PC-3 (cell line): ENCODE measurements at regions not wholly inside any gene's neighbourhood (a gene's known extent, or its start where the extent isn't known, plus 50 kb on each side); places are given as distances from the start of the nearest gene placed in this dataset.

Experiments used
- ATAC-seq: fragments of 200-7000 bp; cut with Tn5 transposase; 2 replicates; pipeline ENCODE4 v1.9.1; 2020; ENCODE audit warnings: mild to moderate bottlenecking, moderate library complexity
- BruUV-seq: library from RNA; stranded (reverse); fragments of 400-500 nt; replicated peaks from 2 replicates; lab custom pipeline; 2021; lab: Mats Ljungman, UMichigan
- CTCF ChIA-PET: fragments of 300-600 bp; sonication (Branson Sonifier 250); formaldehyde crosslinking; loops from one replicate; lab custom pipeline; 2022; ENCODE audit warnings: antibody characterized with exemption; lab: Charles Lee
- POLR2A ChIA-PET: fragments of 300-600 bp; sonication (Branson Sonifier 250); formaldehyde crosslinking; loops from one replicate; lab custom pipeline; 2022; ENCODE audit warnings: antibody characterized with exemption; ENCODE audit not compliant: unreplicated experiment; lab: Charles Lee
- DNase-seq: peaks from one replicate; pipeline ENCODE4 v3.0.0-alpha.2; 2015
- H2AFZ ChIP-seq: fragments of 300-600 bp; sonication (generic); 2 replicates; pipeline ENCODE4 v1.6.0; 2016; ENCODE audit warnings: antibody characterized with exemption, low read length
- H3F3A ChIP-seq: fragments of 300-600 bp; sonication (generic); one replicate; pipeline ENCODE4 v1.6.0; 2017; ENCODE audit warnings: antibody characterized with exemption, low read length, control low read depth, mild to moderate bottlenecking; ENCODE audit not compliant: unreplicated experiment
- H3K27ac ChIP-seq: fragments of 300-600 bp; sonication (generic); 2 replicates; pipeline ENCODE4 v1.5.1; 2016; ENCODE audit warnings: mild to moderate bottlenecking, low read length
- H3K27me3 ChIP-seq: fragments of 300-600 bp; sonication (generic); 2 replicates; pipeline ENCODE4 v1.6.1; 2016; ENCODE audit warnings: low read length, mixed read lengths
- H3K36me3 ChIP-seq: fragments of 300-600 bp; sonication (generic); 2 replicates; pipeline ENCODE4 v1.6.1; 2016; ENCODE audit warnings: low read depth, mixed run types, low read length, mixed read lengths
- H3K4me1 ChIP-seq: fragments of 300-600 bp; sonication (generic); 2 replicates; pipeline ENCODE4 v1.5.1; 2016; ENCODE audit warnings: low read length; ENCODE audit not compliant: insufficient read depth
- H3K4me2 ChIP-seq: fragments of 300-600 bp; sonication (generic); 2 replicates; pipeline ENCODE4 v1.6.0; 2016; ENCODE audit warnings: low read length
- H3K4me3 ChIP-seq: fragments of 300-600 bp; sonication (generic); 2 replicates; pipeline ENCODE4 v1.5.1; 2016; ENCODE audit warnings: mild to moderate bottlenecking, low read length, mixed read lengths
- H3K79me2 ChIP-seq: fragments of 300-600 bp; sonication (generic); 2 replicates; pipeline ENCODE4 v1.6.1; 2017; ENCODE audit warnings: low read length, mixed read lengths
- H3K9ac ChIP-seq: fragments of 300-600 bp; sonication (generic); 2 replicates; pipeline ENCODE4 v1.6.0; 2016; ENCODE audit warnings: mild to moderate bottlenecking, low read length
- H3K9me2 ChIP-seq: fragments of 300-600 bp; sonication (generic); replicated peaks from 2 replicates; pipeline ENCODE4 v1.6.1; 2016; ENCODE audit warnings: mixed run types, low read length, mixed read lengths
- H3K9me3 ChIP-seq: fragments of 300-600 bp; sonication (generic); 2 replicates; pipeline ENCODE4 v1.6.1; 2016; ENCODE audit warnings: low read length, mixed read lengths
- H4K20me1 ChIP-seq: fragments of 300-600 bp; sonication (generic); 2 replicates; pipeline ENCODE4 v1.6.1; 2016; ENCODE audit warnings: low read length, mixed read lengths
- EZH2 ChIP-seq: fragments of 300-600 bp; sonication (generic); IDR thresholded peaks from one replicate; pipeline ENCODE4 v1.6.1; 2017; ENCODE audit warnings: antibody characterized with exemption, mild to moderate bottlenecking, low read length; ENCODE audit not compliant: unreplicated experiment
- EZH2phosphoT487 ChIP-seq: fragments of 300-600 bp; sonication (generic); IDR thresholded peaks from 2 replicates; pipeline ENCODE4 v1.6.1; 2018; ENCODE audit warnings: mild to moderate bottlenecking, antibody characterized with exemption, low read length, borderline replicate concordance
- intact Hi-C: fragments of 100-400 bp; cut with micrococcal nuclease; formaldehyde crosslinking; loops from 2 replicates; pipeline ENCODE4 v1.9.0; 2023
- TF ChIP-seq, protein P1 (sequence below): fragments of 300-600 bp; sonication (generic); conservative IDR thresholded peaks from 2 replicates; pipeline ENCODE4 v1.5.1; 2017; ENCODE audit warnings: antibody characterized with exemption, low read depth, mild to moderate bottlenecking, low read length

- H3K36me3 ChIP-seq = no peaks in the 10 kb centered on the region
- no peaks in the 10 kb centered on the region for H4K20me1 ChIP-seq
- H3K4me1 ChIP-seq = no peaks in the 10 kb centered on the region
- H3K27me3 ChIP-seq = no peaks in the 10 kb centered on the region
- no peaks in the 10 kb centered on the region for H3K9me3 ChIP-seq
- no TSS peak for BruUV-seq
- POLR2A ChIA-PET = interaction anchor here (0.6 kb wide), 1 partner anchor 201 kb away, joined by 9 read pairs; no protein-coding TSS in a partner anchor
- H3K27ac ChIP-seq = no peak overlapping the region
- intact Hi-C loops = no loop called here
- CTCF ChIA-PET = interaction anchor here (0.6 kb wide), 1 partner anchor 117 kb away, joined by 3 read pairs; no protein-coding TSS in a partner anchor
- DNase-seq (no peak), ATAC-seq (no peak)
- no peaks in the 10 kb centered on the region for H3F3A ChIP-seq
- no peaks in the 10 kb centered on the region for H3K79me2 ChIP-seq
- H3K9me2 ChIP-seq = no peaks in the 10 kb centered on the region
- H2AFZ ChIP-seq = no peak overlapping the region
- no peak for TF ChIP-seq EZH2phosphoT487
- TF ChIP-seq, protein P1, sequence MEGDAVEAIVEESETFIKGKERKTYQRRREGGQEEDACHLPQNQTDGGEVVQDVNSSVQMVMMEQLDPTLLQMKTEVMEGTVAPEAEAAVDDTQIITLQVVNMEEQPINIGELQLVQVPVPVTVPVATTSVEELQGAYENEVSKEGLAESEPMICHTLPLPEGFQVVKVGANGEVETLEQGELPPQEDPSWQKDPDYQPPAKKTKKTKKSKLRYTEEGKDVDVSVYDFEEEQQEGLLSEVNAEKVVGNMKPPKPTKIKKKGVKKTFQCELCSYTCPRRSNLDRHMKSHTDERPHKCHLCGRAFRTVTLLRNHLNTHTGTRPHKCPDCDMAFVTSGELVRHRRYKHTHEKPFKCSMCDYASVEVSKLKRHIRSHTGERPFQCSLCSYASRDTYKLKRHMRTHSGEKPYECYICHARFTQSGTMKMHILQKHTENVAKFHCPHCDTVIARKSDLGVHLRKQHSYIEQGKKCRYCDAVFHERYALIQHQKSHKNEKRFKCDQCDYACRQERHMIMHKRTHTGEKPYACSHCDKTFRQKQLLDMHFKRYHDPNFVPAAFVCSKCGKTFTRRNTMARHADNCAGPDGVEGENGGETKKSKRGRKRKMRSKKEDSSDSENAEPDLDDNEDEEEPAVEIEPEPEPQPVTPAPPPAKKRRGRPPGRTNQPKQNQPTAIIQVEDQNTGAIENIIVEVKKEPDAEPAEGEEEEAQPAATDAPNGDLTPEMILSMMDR = no peak
- TF ChIP-seq EZH2 = no peak
- no peak overlapping the region for H3K9ac ChIP-seq
- H3K4me2 ChIP-seq = no peak overlapping the region
- H3K4me3 ChIP-seq = no peak overlapping the region
Observed at GRCh38 chr3:80405618-80406017, 637.8 kb upstream of the ROBO1 start.

DNA sequence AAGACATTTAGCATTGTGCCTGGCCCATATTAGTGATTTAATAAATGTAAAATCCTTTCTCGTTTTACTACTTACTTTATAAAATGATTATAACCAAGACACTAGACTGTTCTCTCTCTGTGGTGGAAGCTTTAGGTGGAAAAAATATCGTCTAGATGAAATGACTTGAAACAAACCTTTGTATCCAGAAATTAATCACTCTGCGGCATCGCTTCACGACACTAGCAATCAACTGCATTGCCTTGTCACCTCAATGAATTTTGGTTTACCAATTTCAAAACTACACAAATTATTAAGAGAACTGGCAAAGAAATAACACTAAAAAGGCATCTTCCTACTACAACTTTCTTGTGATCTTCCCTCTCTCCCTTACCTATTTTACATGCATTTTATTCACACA lies 627.2 kb upstream of the ROBO1 start:
- ATAC-seq = no peak
- CTCF ChIA-PET = no interaction called here
- no TSS peak for BruUV-seq

GRCh38 chr3:80391573-80391972 lies 623.8 kb upstream of the ROBO1 start:
- no peaks in the 10 kb centered on the region for H3K79me2 ChIP-seq
- no peaks in the 10 kb centered on the region for H3F3A ChIP-seq
- no peak overlapping the region for H3K27ac ChIP-seq
- H3K9me2 ChIP-seq = no peaks in the 10 kb centered on the region
- no peaks in the 10 kb centered on the region for H3K27me3 ChIP-seq
- ATAC-seq (no peak), DNase-seq (no peak)
- no TSS peak for BruUV-seq
- ChIA-PET CTCF (no interaction called here), POLR2A (no interaction called here)
- no peaks in the 10 kb centered on the region for H4K20me1 ChIP-seq
- intact Hi-C loops = no loop called here
- no peaks in the 10 kb centered on the region for H3K36me3 ChIP-seq
- H3K4me3 ChIP-seq = no peak overlapping the region
- no peaks in the 10 kb centered on the region for H3K4me1 ChIP-seq
- no peak overlapping the region for H3K9ac ChIP-seq
- no peaks in the 10 kb centered on the region for H3K9me3 ChIP-seq
- TF ChIP-seq, protein P1 = no peak
- no peak for TF ChIP-seq EZH2phosphoT487
- TF ChIP-seq EZH2 = no peak
- H2AFZ ChIP-seq = no peak overlapping the region
- no peak overlapping the region for H3K4me2 ChIP-seq

More for the DNA sequence above, 627.2 kb upstream of the ROBO1 start:
- Histone ChIP-seq H3K27me3 (no peaks in the 10 kb centered on the region), H3K4me3 (no peak overlapping the region), H3K9ac (no peak overlapping the region), H4K20me1 (no peaks in the 10 kb centered on the region), H3K4me2 (no peak overlapping the region), H3K27ac (no peak overlapping the region), H3K36me3 (no peaks in the 10 kb centered on the region), H3F3A (no peaks in the 10 kb centered on the region), H3K9me2 (no peaks in the 10 kb centered on the region), H3K79me2 (no peaks in the 10 kb centered on the region), H3K4me1 (no peaks in the 10 kb centered on the region), H2AFZ (no peak overlapping the region), H3K9me3 (no peaks in the 10 kb centered on the region)
- intact Hi-C loops = no loop called here
- TF ChIP-seq EZH2 (no peak), EZH2phosphoT487 (no peak)
- TF ChIP-seq, protein P1 = no peak
- POLR2A ChIA-PET = no interaction called here
- no peak for DNase-seq
